ENCODE measurements at regions not wholly inside any gene's neighbourhood (a gene's known extent, or its start where the extent isn't known, plus 50 kb on each side); places are given as distances from the start of the nearest gene placed in this dataset.

GRCh38 chr18:34650121-34650545 is 60.0 kb upstream of the DTNA start:
- TF ChIP-seq CTCF (IDR thresholded peaks at IDR 0.05) (no peak), TCF7L2 (IDR thresholded peaks at IDR 0.05; ENCODE audit: low read depth, low read length) (no peak), REST (IDR thresholded peaks at IDR 0.05; ENCODE audit: insufficient read depth in 1 of 2, low read depth in 2 of 2, low read length in 1 of 2) (no peak), POLR2AphosphoS5 (IDR thresholded peaks at IDR 0.05; ENCODE audit: low read depth, low read length) (no peak), SIN3A (IDR thresholded peaks at IDR 0.05; ENCODE audit: borderline replicate concordance, insufficient read depth, low read depth, low read length) (no peak)

All from Panc1 (cell line).